ENCODE measurements at regions not wholly inside any gene's neighbourhood (a gene's known extent, or its start where the extent isn't known, plus 50 kb on each side); places are given as distances from the start of the nearest gene placed in this dataset.

GRCh38 chr9:7921545-7922197 lies 122.1 kb upstream of the DMAC1 start:
- no peak for TF ChIP-seq EZH2phosphoT487 (conservative IDR thresholded peaks at IDR 0.05; ENCODE audit: low read length)
- TF ChIP-seq CTCF (IDR thresholded peaks at IDR 0.05; ENCODE audit: insufficient read depth, low read length, poor library complexity, severe bottlenecking): no peak
- no peaks in the 10 kb centered on the region for H3K9me3 ChIP-seq (ENCODE audit: insufficient read depth, low read length)
- no peaks in the 10 kb centered on the region for H3K36me3 ChIP-seq (ENCODE audit: low read length)
- no peaks in the 10 kb centered on the region for H3F3A ChIP-seq (ENCODE audit: insufficient read depth)
- H4K20me1 ChIP-seq (ENCODE audit: low read depth, low read length): no peaks in the 10 kb centered on the region
- H3K9me2 ChIP-seq (replicated peaks; ENCODE audit: insufficient read depth, low read length): no peaks in the 10 kb centered on the region
- H3K4me3 ChIP-seq (ENCODE audit: insufficient read depth, low read length, poor library complexity, severe bottlenecking): no peak overlapping the region
- no peak overlapping the region for H3K27ac ChIP-seq (ENCODE audit: low read depth, low read length)
- H3K27me3 ChIP-seq (ENCODE audit: low read length): no peaks in the 10 kb centered on the region
- H3K9ac ChIP-seq (ENCODE audit: low read length): no peak overlapping the region
- no peak overlapping the region for H3K4me2 ChIP-seq (ENCODE audit: low read depth, low read length, poor library complexity, severe bottlenecking)
- H3K79me2 ChIP-seq (ENCODE audit: insufficient read depth, low read length): no peaks in the 10 kb centered on the region
- no peak overlapping the region for H2AFZ ChIP-seq (ENCODE audit: low read depth, low read length, severe bottlenecking)

- Histone ChIP-seq H3K27me3 (ENCODE audit: low read length) (no peaks in the 10 kb centered on the region), H3F3A (ENCODE audit: insufficient read depth) (no peaks in the 10 kb centered on the region), H3K9ac (ENCODE audit: low read length) (no peak overlapping the region), H3K9me3 (ENCODE audit: insufficient read depth, low read length) (no peaks in the 10 kb centered on the region), H3K79me2 (ENCODE audit: insufficient read depth, low read length) (no peaks in the 10 kb centered on the region), H3K4me2 (ENCODE audit: low read depth, low read length, poor library complexity, severe bottlenecking) (no peak overlapping the region), H3K27ac (ENCODE audit: low read depth, low read length) (no peak overlapping the region), H3K9me2 (replicated peaks; ENCODE audit: insufficient read depth, low read length) (no peaks in the 10 kb centered on the region), H2AFZ (ENCODE audit: low read depth, low read length, severe bottlenecking) (no peak overlapping the region), H3K36me3 (ENCODE audit: low read length) (no peaks in the 10 kb centered on the region), H4K20me1 (ENCODE audit: low read depth, low read length) (no peaks in the 10 kb centered on the region), H3K4me3 (ENCODE audit: insufficient read depth, low read length, poor library complexity, severe bottlenecking) (no peak overlapping the region)
- TF ChIP-seq EZH2phosphoT487 (conservative IDR thresholded peaks at IDR 0.05; ENCODE audit: low read length) (no peak), CTCF (IDR thresholded peaks at IDR 0.05; ENCODE audit: insufficient read depth, low read length, poor library complexity, severe bottlenecking) (no peak)
Measured at GRCh38 chr9:7912037-7912535, 112.5 kb upstream of the DMAC1 start.

- Histone ChIP-seq H3F3A (ENCODE audit: insufficient read depth) (no peaks in the 10 kb centered on the region), H3K27ac (ENCODE audit: low read depth, low read length) (no peak overlapping the region), H3K4me2 (ENCODE audit: low read depth, low read length, poor library complexity, severe bottlenecking) (no peak overlapping the region), H3K9me2 (replicated peaks; ENCODE audit: insufficient read depth, low read length) (no peaks in the 10 kb centered on the region), H3K27me3 (ENCODE audit: low read length) (no peaks in the 10 kb centered on the region), H3K79me2 (ENCODE audit: insufficient read depth, low read length) (no peaks in the 10 kb centered on the region), H3K36me3 (ENCODE audit: low read length) (no peaks in the 10 kb centered on the region), H3K4me3 (ENCODE audit: insufficient read depth, low read length, poor library complexity, severe bottlenecking) (no peak overlapping the region), H3K9ac (ENCODE audit: low read length) (no peak overlapping the region), H4K20me1 (ENCODE audit: low read depth, low read length) (no peaks in the 10 kb centered on the region), H3K9me3 (ENCODE audit: insufficient read depth, low read length) (no peaks in the 10 kb centered on the region), H2AFZ (ENCODE audit: low read depth, low read length, severe bottlenecking) (no peak overlapping the region)
- TF ChIP-seq EZH2phosphoT487 (conservative IDR thresholded peaks at IDR 0.05; ENCODE audit: low read length) (no peak), CTCF (IDR thresholded peaks at IDR 0.05; ENCODE audit: insufficient read depth, low read length, poor library complexity, severe bottlenecking) (no peak)
Measured at GRCh38 chr9:7910426-7911020, 110.9 kb upstream of the DMAC1 start.
